Activated naive CD4-positive, alpha-beta T cell treated with anti-CD3 and anti-CD28 coated beads, Interleukin-2, amount 50 U/mL, for 24 hours (primary cell): ENCODE measurements at regions not wholly inside any gene's neighbourhood (a gene's known extent, or its start where the extent isn't known, plus 50 kb on each side); places are given as distances from the start of the nearest gene placed in this dataset.

Experiments
- H3K27ac Mint-ChIP-seq: one replicate; pipeline ENCODE4 v1.8.0; 2021; ENCODE audit warnings: mild to moderate bottlenecking, mixed read lengths
- H3K27me3 Mint-ChIP-seq: one replicate; pipeline ENCODE4 v1.8.0; 2021; ENCODE audit warnings: mixed read lengths
- H3K36me3 Mint-ChIP-seq: one replicate; pipeline ENCODE4 v1.8.0; 2021; ENCODE audit warnings: mixed read lengths
- H3K4me1 Mint-ChIP-seq: one replicate; pipeline ENCODE4 v1.8.0; 2021; ENCODE audit warnings: mixed read lengths
- H3K4me3 Mint-ChIP-seq: one replicate; pipeline ENCODE4 v1.8.0; 2021; ENCODE audit warnings: mild to moderate bottlenecking, mixed read lengths
- H3K9me3 Mint-ChIP-seq: one replicate; pipeline ENCODE4 v1.8.0; 2021; ENCODE audit warnings: mixed read lengths

- peaks cover 20% of the 10 kb centered on the region for H3K27me3 Mint-ChIP-seq
- H3K4me1 Mint-ChIP-seq, result peaks cover 2% of the 10 kb centered on the region
- no peak overlapping the region for H3K4me3 Mint-ChIP-seq
These were observed 300.0 kb downstream of the ZSWIM6 start for GRCh38 chr5:61632064-61632463.

GRCh38 chr5:61635271-61635670, 303.2 kb downstream of the ZSWIM6 start:
- H3K27me3 Mint-ChIP-seq, result peaks cover 6% of the 10 kb centered on the region
- H3K4me3 Mint-ChIP-seq, result no peak overlapping the region
- no peaks in the 10 kb centered on the region for H3K36me3 Mint-ChIP-seq
- no peak overlapping the region for H3K27ac Mint-ChIP-seq
- H3K4me1 Mint-ChIP-seq, result no peaks in the 10 kb centered on the region
- no peaks in the 10 kb centered on the region for H3K9me3 Mint-ChIP-seq

More at GRCh38 chr5:61632064-61632463, 300.0 kb downstream of the ZSWIM6 start:
- Mint-ChIP-seq H3K27ac (no peak overlapping the region), H3K9me3 (no peaks in the 10 kb centered on the region), H3K36me3 (no peaks in the 10 kb centered on the region)

GRCh38 chr5:61637566-61637965, 305.5 kb downstream of the ZSWIM6 start:
- peaks cover 1% of the 10 kb centered on the region for H3K27me3 Mint-ChIP-seq
- no peak overlapping the region for H3K4me3 Mint-ChIP-seq
- H3K4me1 Mint-ChIP-seq, result no peaks in the 10 kb centered on the region
- H3K9me3 Mint-ChIP-seq, result no peaks in the 10 kb centered on the region
- H3K27ac Mint-ChIP-seq, result no peak overlapping the region
- H3K36me3 Mint-ChIP-seq, result no peaks in the 10 kb centered on the region

GRCh38 chr5:61638476-61638875, 306.4 kb downstream of the ZSWIM6 start:
- H3K27me3 Mint-ChIP-seq, result peaks cover 1% of the 10 kb centered on the region
- no peaks in the 10 kb centered on the region for H3K4me1 Mint-ChIP-seq
- no peak overlapping the region for H3K4me3 Mint-ChIP-seq
- H3K9me3 Mint-ChIP-seq, result no peaks in the 10 kb centered on the region
- no peaks in the 10 kb centered on the region for H3K36me3 Mint-ChIP-seq
- H3K27ac Mint-ChIP-seq, result no peak overlapping the region

GRCh38 chr5:61640179-61641021, 308.3 kb downstream of the ZSWIM6 start:
- Mint-ChIP-seq H3K4me3 (no peak overlapping the region), H3K27ac (no peak overlapping the region), H3K36me3 (no peaks in the 10 kb centered on the region), H3K27me3 (peaks cover 1% of the 10 kb centered on the region), H3K9me3 (no peaks in the 10 kb centered on the region), H3K4me1 (no peaks in the 10 kb centered on the region)

- no peaks in the 10 kb centered on the region for H3K4me1 Mint-ChIP-seq
- H3K4me3 Mint-ChIP-seq, result no peak overlapping the region
These were observed 309.9 kb downstream of the ZSWIM6 start for GRCh38 chr5:61641748-61642565.

GRCh38 chr5:61647672-61648071, 315.6 kb downstream of the ZSWIM6 start:
- no peak overlapping the region for H3K27ac Mint-ChIP-seq
- no peak overlapping the region for H3K4me3 Mint-ChIP-seq
- no peaks in the 10 kb centered on the region for H3K4me1 Mint-ChIP-seq
- no peaks in the 10 kb centered on the region for H3K36me3 Mint-ChIP-seq
- H3K9me3 Mint-ChIP-seq, result no peaks in the 10 kb centered on the region
- H3K27me3 Mint-ChIP-seq, result no peaks in the 10 kb centered on the region

More at GRCh38 chr5:61641748-61642565, 309.9 kb downstream of the ZSWIM6 start:
- H3K27me3 Mint-ChIP-seq, result peaks cover 1% of the 10 kb centered on the region
- no peaks in the 10 kb centered on the region for H3K36me3 Mint-ChIP-seq
- H3K27ac Mint-ChIP-seq, result no peak overlapping the region
- H3K9me3 Mint-ChIP-seq, result no peaks in the 10 kb centered on the region

- no peak overlapping the region for H3K4me3 Mint-ChIP-seq
- no peak overlapping the region for H3K27ac Mint-ChIP-seq
- no peaks in the 10 kb centered on the region for H3K36me3 Mint-ChIP-seq
- H3K27me3 Mint-ChIP-seq, result no peaks in the 10 kb centered on the region
- no peaks in the 10 kb centered on the region for H3K4me1 Mint-ChIP-seq
- H3K9me3 Mint-ChIP-seq, result no peaks in the 10 kb centered on the region
These were observed 317.2 kb downstream of the ZSWIM6 start for GRCh38 chr5:61649231-61649630.

- Mint-ChIP-seq H3K36me3 (no peaks in the 10 kb centered on the region), H3K27me3 (no peaks in the 10 kb centered on the region), H3K4me3 (no peak overlapping the region), H3K4me1 (no peaks in the 10 kb centered on the region), H3K9me3 (no peaks in the 10 kb centered on the region), H3K27ac (no peak overlapping the region)
These were observed 317.9 kb downstream of the ZSWIM6 start for GRCh38 chr5:61649971-61650370.

GRCh38 chr5:61650661-61651060, 318.6 kb downstream of the ZSWIM6 start:
- no peak overlapping the region for H3K27ac Mint-ChIP-seq
- H3K36me3 Mint-ChIP-seq, result no peaks in the 10 kb centered on the region
- H3K4me1 Mint-ChIP-seq, result no peaks in the 10 kb centered on the region
- H3K4me3 Mint-ChIP-seq, result no peak overlapping the region
- H3K9me3 Mint-ChIP-seq, result no peaks in the 10 kb centered on the region
- peaks cover 5% of the 10 kb centered on the region for H3K27me3 Mint-ChIP-seq

- no peak overlapping the region for H3K27ac Mint-ChIP-seq
- H3K27me3 Mint-ChIP-seq, result peaks cover 5% of the 10 kb centered on the region
- no peaks in the 10 kb centered on the region for H3K4me1 Mint-ChIP-seq
- H3K9me3 Mint-ChIP-seq, result no peaks in the 10 kb centered on the region
- no peak overlapping the region for H3K4me3 Mint-ChIP-seq
- no peaks in the 10 kb centered on the region for H3K36me3 Mint-ChIP-seq
These were observed 319.1 kb downstream of the ZSWIM6 start for GRCh38 chr5:61651195-61651594.

- H3K4me3 Mint-ChIP-seq, result no peak overlapping the region
These were observed 320.9 kb downstream of the ZSWIM6 start for GRCh38 chr5:61652916-61653315.

GRCh38 chr5:61653807-61654580, 321.9 kb downstream of the ZSWIM6 start:
- Mint-ChIP-seq H3K27me3 (peaks cover 7% of the 10 kb centered on the region), H3K9me3 (no peaks in the 10 kb centered on the region), H3K36me3 (no peaks in the 10 kb centered on the region), H3K4me3 (no peak overlapping the region), H3K4me1 (no peaks in the 10 kb centered on the region), H3K27ac (no peak overlapping the region)

More at GRCh38 chr5:61652916-61653315, 320.9 kb downstream of the ZSWIM6 start:
- Mint-ChIP-seq H3K27ac (no peak overlapping the region), H3K36me3 (no peaks in the 10 kb centered on the region), H3K9me3 (no peaks in the 10 kb centered on the region), H3K27me3 (peaks cover 7% of the 10 kb centered on the region), H3K4me1 (no peaks in the 10 kb centered on the region)

GRCh38 chr5:61654876-61655275, 322.8 kb downstream of the ZSWIM6 start:
- Mint-ChIP-seq H3K9me3 (no peaks in the 10 kb centered on the region), H3K27ac (no peak overlapping the region), H3K4me3 (no peak overlapping the region), H3K36me3 (no peaks in the 10 kb centered on the region), H3K27me3 (peaks cover 7% of the 10 kb centered on the region), H3K4me1 (no peaks in the 10 kb centered on the region)

- Mint-ChIP-seq H3K4me1 (no peaks in the 10 kb centered on the region), H3K27me3 (peaks cover 7% of the 10 kb centered on the region), H3K27ac (no peak overlapping the region), H3K36me3 (no peaks in the 10 kb centered on the region), H3K9me3 (no peaks in the 10 kb centered on the region), H3K4me3 (no peak overlapping the region)
These were observed 325.0 kb downstream of the ZSWIM6 start for GRCh38 chr5:61657010-61657409.
